ENCODE measurements at regions not wholly inside any gene's neighbourhood (a gene's known extent, or its start where the extent isn't known, plus 50 kb on each side); places are given as distances from the start of the nearest gene placed in this dataset.

DNA sequence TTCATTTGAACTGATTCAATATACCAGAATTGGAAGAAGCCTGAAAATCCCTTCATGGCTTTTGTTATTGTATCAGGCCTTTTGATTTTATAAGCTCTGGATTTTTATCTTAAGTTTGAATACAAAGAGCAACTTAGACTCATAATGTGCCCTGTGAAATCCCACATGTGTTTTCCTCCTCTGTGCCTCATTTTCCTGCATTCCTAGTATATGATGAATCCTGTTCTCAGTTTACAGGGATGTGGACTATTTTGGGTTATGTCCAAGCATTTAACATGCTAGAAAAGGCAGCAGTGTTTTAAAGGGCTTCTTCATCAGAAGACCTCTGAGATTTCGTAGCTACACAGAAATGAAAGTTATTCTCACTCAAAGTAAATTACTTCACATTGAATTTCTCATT lies 455.0 kb downstream of the RFPL4B start:
- peak; percentile 93 for DNase-seq

- no peak for DNase-seq
Measured at GRCh38 chr6:112804638-112805330, 457.7 kb downstream of the RFPL4B start.

- DNase-seq: peak; percentile 41
Measured at GRCh38 chr6:112806163-112806865, 459.2 kb downstream of the RFPL4B start.

- DNase-seq: no peak
Measured at GRCh38 chr6:112821476-112821875, 474.3 kb downstream of the RFPL4B start.

GRCh38 chr6:112822769-112823168 lies 475.6 kb downstream of the RFPL4B start:
- no peak for DNase-seq

GRCh38 chr6:112827793-112828192 lies 480.7 kb downstream of the RFPL4B start:
- DNase-seq: no peak

DNA sequence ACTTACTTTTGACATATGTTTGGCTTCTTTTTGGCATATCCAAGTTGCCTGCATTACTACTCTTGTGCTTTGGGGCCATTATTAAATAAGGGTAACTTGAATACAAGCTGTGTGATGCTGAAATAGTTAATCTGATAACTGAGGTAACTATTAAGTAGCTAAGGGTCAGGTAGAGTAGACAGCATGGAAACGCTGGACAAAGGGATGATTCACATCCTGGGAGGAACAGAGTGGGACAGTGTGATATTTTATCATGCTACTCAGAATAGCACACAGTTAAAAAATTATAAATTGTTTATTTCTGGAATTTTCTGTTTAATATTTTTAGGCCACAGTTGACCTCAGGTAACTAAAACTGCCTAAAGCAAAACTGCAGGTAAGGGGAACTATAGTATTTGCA lies 483.9 kb downstream of the RFPL4B start:
- no peak for DNase-seq

GRCh38 chr6:112833581-112834131 lies 486.5 kb downstream of the RFPL4B start:
- DNase-seq: no peak

GRCh38 chr6:112835078-112835477 lies 487.9 kb downstream of the RFPL4B start:
- DNase-seq: no peak

GRCh38 chr6:112839525-112839961 lies 492.4 kb downstream of the RFPL4B start:
- peak; percentile 70 for DNase-seq

- no peak for DNase-seq
Measured at GRCh38 chr6:112841553-112842329, 494.6 kb downstream of the RFPL4B start.

GRCh38 chr6:112842330-112842685 lies 495.2 kb downstream of the RFPL4B start:
- no peak for DNase-seq

DNA sequence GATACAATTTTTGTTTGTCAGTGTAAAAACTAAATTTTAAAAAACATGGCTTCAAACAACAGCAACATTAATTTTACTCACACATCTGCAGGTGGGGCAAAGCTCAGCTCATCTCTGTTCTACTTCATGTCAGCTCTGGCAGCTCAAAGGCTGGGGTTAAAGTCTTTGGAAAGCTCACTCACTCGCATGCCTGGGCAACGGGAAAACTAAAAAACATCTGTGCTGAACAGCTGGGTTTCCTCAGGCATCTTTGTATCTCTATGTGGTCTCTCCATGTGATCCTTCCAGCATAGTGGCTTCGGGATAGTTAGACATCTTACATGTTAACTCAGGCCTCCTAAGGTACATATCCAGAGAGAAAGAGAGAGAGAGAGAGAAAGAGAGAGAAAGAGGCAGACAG lies 499.6 kb downstream of the RFPL4B start:
- no peak for DNase-seq

GRCh38 chr6:112851146-112851545 lies 504.0 kb downstream of the RFPL4B start:
- no peak for DNase-seq

DNA sequence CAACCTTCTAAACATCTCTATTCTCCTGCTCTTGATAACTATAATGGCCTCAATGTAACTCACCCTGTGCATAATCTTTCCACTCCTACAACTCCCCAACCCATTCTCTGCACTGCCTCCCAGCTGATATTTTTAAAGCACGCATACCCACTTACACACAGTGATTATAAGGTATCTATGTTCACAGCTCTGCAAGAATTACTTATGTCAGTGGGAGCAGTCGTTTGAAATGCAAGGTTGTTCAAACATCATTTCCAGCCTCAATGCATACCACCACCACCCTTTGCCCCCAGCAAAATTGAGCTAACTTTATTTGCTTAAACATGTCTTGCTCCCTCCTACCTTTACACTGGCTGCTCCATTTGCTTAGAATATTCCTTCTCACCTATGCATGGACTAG lies 506.0 kb downstream of the RFPL4B start:
- DNase-seq: no peak

GRCh38 chr6:112863753-112864152 lies 516.6 kb downstream of the RFPL4B start:
- no peak for DNase-seq

GRCh38 chr6:112865131-112865530 lies 518.0 kb downstream of the RFPL4B start:
- no peak for DNase-seq

DNA sequence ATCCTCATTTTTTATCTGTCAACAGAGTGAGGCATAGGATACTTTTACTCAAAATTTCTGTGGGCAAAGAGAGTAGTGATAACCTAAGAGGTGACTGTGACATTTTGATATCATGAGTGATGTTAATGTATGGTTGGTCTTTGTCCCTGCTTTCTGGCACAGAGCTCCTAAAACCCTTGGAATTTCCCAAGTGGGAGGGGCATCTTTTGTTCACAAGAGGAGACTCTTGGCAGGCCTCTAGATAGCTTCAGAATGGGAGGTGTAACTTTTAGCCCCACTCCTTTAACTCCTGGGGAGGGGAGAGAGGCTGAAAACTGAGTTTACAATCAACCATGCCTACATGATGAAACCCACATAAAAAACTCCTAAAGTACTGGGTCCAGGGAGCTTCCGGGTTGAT lies 527.8 kb downstream of the RFPL4B start:
- no peak for DNase-seq

DNA sequence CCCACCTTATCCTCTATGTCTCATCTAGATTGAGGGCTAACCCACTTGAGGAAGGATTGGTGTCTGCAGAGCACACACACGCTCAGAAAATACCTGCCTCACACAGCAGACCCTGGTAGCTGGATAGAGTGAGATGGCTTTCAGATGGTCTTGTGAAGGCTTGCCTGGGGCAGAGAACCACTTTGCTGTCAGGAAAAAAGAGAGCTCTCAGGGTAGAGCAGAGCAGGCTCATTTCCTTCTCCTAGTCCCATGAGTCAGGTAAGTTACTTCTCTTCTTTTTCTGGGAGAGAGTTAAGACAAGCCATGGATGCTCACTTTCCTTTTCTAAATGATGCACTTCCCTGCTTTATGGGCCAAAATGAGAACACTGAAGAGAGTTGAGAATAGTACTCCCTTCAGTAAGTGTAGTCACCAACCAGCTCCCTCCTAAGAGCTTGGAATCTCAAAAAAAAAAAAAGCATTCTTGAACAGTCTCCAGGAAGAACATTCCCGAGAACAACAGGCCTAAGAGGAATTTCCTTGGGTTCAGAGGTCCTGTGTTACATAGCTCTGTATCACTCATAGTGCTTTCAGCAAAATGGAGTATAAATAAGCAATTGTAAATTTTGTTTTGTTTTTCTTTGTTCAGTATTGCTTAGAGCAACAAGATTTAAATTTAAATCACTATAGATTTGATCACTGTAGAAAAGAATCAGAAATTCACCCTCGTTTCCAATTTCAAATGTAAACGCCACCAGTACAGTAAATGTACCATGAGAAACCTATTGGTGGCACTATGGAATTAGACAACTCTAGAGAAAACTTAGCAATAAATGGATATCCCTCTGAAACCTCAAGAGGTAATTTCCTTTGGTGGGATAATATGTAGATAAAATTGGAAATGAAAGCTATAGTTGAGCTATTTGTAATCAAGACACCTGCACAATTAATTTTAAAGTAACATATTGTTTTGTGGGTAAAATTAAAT lies 530.3 kb downstream of the RFPL4B start:
- peak; percentile 97 for DNase-seq

DNA sequence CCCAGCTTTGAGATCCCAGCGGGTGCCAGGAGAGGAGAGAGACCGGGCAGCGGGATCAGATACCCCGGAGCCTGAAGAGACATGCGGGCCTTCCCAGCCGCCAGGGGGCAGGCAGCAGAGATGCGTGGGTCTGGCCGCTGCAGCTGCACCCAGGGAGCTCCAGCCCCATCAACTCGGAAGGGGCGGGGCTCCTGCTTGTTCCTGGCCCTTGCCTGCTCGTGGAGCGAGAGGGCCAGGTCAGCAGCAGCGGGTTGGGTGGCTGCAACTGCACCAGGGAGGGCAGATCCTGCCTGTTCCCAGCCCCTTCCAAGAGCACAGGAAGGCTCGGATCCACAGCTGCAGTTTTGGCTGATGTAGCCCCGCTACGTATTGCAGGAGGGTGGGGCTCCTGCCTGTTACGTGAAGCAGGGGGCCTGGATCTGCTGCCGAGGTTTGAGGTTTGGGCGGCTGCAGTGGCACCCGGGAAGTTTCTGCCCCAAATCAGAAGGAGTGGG lies 532.8 kb downstream of the RFPL4B start:
- DNase-seq: peak; percentile 47

GRCh38 chr6:112881027-112881426 lies 533.9 kb downstream of the RFPL4B start:
- DNase-seq: peak; percentile 87

All from fibroblast of skin of scalp (primary cell).